ENCODE measurements at regions not wholly inside any gene's neighbourhood (a gene's known extent, or its start where the extent isn't known, plus 50 kb on each side); places are given as distances from the start of the nearest gene placed in this dataset.

DNA sequence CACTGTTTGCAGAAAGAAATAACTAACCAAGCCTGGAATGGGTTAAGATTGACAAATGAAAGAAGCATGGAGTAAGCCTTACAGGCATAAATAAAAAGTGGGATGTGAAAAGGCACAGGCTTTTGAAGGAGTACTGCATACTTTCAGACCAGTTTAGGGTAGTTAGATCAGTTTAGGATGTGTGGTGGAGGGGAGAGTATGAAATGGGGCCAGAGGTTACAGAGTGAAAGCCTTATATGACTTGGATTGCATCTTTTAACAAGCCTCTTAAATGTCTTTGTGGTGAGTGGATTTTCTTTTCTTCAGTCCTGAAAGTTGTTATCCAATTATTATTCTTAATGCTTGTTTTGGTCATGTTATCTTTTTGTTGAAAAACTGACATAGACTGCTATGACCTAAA lies 52.2 kb upstream of the TRHDE start:
- no peaks in the 10 kb centered on the region for H3K9me3 ChIP-seq (ENCODE audit: low read length)
- H3K27me3 ChIP-seq (ENCODE audit: insufficient read depth, low read length) = no peaks in the 10 kb centered on the region
- H3K36me3 ChIP-seq (ENCODE audit: insufficient read depth, low read length) = no peaks in the 10 kb centered on the region
- no peak overlapping the region for H3K4me3 ChIP-seq (ENCODE audit: low read length)
- H2AFZ ChIP-seq (ENCODE audit: low read depth, low read length) = no peak overlapping the region
- no peaks in the 10 kb centered on the region for H3K4me1 ChIP-seq (ENCODE audit: insufficient read depth, low read length)
